NCI-H2196 (cell line): ENCODE measurements at regions not wholly inside any gene's neighbourhood (a gene's known extent, or its start where the extent isn't known, plus 50 kb on each side); places are given as distances from the start of the nearest gene placed in this dataset.
"Not testable (repeated sequence)": the region's sequence is repeated elsewhere in the genome, so short reads cannot be mapped to it uniquely, and the experiment has no call there.

Experiments
- DNase-seq: peaks from one replicate; lab custom pipeline; 2025; ENCODE audit not compliant: unreplicated experiment; lab: John Stamatoyannopoulos, UW

DNA sequence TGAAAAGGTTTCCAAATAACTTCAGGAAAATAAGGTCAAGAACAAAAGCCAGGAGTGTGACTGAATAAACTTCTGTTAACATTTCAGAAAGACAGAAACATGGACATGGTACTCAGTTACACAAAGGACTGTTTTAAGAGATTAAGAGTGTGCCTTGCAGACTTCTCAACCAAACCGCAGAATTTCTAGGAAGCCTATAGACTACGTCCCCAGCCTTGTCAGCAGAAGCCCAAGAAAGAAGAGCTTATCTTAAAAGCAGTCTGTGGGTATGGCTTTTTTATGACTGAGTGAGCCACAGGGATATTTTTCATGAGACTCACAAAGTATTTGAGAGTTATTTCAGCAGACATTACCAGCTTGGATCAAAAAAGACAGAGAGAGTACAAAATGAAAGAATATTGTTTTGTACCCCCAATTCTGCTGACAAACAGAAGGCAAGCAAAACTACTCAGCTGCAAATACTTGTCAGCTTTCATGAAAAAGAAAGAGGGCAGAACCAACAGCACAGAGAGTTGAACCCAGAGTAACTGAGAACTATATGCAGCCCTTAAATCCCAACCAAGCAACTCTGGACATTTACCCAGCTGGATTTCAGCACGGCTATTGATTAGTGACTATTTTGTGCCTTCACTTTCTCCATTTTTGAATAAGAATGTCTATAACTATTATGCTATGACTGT, 711.0 kb upstream of the CTNND2 start:
- DNase-seq, result no peak

- no peak for DNase-seq
Observed at GRCh38 chr5:12614608-12615007, 710.4 kb upstream of the CTNND2 start.

GRCh38 chr5:12611132-12611531, 706.9 kb upstream of the CTNND2 start:
- DNase-seq, result no peak

DNA sequence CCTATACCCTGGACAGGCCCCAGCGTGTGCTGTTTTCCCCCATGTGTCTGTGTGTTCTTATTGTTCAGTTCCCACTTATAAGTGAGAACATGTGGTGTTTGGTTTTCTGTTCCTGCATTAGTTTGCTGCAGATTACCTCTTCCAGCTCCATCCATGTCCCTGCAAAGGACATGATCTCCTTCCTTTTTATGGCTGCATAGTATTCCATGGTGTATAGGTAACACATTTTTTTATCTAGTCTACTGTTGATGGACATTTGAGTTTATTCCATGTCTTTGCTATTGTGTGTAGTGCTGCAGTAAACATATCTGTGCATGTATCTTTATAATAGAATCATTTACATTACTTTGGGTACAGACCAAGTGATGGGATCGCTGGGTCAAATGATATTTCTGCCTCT, 703.6 kb upstream of the CTNND2 start:
- DNase-seq, result not testable (repeated sequence)

- no peak for DNase-seq
Observed at GRCh38 chr5:12592228-12592627, 688.0 kb upstream of the CTNND2 start.

DNA sequence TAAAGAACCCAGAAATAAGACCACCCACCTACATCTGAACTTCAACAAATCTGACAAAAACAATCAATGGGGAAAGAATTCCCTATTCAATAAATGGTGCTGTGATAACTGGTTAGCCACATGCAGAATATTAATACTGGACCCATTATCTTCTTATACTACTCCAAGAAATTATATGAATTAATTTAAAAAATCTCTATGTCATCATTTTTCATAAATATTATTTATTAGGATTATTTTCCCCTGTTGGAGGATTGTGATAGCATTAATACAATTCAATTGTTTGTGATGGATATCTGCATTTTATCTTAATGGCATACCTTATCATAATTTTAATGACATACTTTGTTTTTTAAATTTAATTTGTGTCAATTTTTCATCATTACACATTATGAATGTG, 682.2 kb upstream of the CTNND2 start:
- no peak for DNase-seq

- DNase-seq, result not testable (repeated sequence)
Observed at GRCh38 chr5:12578803-12579202, 674.6 kb upstream of the CTNND2 start.

- DNase-seq, result not testable (repeated sequence)
Observed at GRCh38 chr5:12576953-12577352, 672.7 kb upstream of the CTNND2 start.

DNA sequence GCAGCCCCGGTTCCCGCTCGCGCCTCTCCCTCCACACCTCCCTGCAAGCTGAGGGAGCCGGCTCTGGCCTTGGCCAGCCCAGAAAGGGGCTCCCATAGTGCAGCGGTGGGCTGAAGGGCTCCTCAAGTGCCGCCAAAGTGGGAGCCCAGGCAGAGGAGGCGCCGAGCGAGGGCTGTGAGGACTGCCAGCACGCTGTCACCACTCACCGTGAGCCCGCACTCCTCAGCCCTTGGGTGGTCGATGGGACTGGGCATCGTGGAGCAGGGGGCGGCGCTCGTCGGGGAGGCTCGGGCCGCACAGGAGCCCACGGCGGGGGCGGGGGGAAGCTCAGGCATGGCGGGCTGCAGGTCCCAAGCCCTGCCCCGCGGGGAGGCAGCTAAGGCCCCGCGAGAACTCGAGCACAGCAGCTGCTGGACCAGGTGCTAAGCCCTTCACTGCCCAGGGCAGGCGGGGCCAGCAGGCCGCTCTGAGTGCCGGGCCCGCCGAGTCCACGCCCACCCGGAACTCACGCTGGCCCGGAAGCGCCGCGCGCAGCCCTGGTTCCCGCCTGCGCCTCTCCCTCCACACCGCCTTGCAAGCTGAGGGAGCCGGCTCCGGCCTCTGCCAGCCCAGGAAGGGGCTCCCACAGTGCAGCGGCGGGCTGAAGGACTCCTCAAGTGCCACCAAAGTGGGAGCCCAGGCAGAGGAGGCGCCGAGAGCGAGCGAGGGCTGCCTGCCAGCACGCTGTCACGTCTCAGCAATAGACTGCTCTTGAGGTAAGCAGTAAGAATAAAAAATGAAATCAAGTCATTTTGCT, 670.2 kb upstream of the CTNND2 start:
- DNase-seq, result not testable (repeated sequence)

DNA sequence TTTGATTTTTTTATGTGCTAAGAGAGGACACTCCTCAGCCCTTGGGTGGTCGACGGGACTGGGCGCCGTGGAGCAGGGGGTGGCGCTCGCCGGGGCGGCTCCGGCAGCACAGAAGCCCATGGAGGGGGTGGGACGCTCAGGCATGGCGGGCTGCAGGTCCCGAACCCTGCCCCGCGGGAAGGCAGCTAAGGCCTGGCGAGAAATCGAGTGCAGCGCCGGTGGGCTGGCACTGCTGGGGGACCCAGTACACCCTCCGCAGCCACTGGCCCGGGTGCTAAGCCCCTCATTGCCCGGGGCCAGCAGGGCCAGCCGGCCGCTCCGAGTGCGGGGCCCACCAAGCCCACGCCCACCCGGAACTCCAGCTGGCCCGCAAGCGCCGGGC, 669.7 kb upstream of the CTNND2 start:
- DNase-seq, result not testable (repeated sequence)

- no peak for DNase-seq
Observed at GRCh38 chr5:12570688-12571087, 666.4 kb upstream of the CTNND2 start.

DNA sequence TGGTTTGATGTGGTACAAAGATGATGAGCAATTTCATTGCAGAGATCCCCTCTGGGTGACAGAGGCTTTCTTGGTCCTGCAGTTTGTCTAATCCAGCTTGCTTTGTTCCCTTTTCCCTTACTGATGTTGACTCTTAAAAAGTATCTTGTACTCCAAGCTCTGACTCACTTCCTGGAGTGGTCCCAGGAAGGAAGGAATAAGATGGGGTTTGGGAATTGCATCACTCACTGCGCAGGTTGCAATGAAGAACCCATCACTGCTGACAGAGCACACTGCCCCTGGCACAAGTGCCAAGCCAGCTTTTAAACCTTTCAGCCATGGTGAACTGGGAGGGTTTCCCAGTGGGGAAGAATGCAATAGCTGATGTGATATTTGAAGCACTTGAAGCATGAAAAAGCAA, 662.2 kb upstream of the CTNND2 start:
- no peak for DNase-seq

- no peak for DNase-seq
Observed at GRCh38 chr5:12557012-12557411, 652.8 kb upstream of the CTNND2 start.

DNA sequence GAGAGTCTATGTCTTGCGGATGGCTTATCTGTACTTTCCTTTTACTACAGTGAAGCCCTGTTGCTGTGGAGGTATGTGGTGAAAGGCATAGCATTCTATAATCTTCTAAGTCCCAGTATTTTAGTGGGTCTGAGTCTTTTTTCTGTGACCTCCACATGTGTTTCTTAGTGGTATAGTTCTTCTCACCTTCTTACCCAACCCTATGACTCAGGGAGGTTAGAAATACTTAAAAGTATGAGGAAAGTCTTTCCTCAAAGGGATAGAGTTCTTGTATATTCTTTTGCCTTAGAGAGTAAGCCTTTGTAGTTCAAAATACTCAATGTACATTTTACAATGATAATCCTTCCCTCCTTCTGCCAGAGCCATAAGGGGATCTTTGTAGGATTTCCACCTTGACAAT, 621.9 kb upstream of the CTNND2 start:
- no peak for DNase-seq

GRCh38 chr5:12522116-12522515, 617.9 kb upstream of the CTNND2 start:
- no peak for DNase-seq

DNA sequence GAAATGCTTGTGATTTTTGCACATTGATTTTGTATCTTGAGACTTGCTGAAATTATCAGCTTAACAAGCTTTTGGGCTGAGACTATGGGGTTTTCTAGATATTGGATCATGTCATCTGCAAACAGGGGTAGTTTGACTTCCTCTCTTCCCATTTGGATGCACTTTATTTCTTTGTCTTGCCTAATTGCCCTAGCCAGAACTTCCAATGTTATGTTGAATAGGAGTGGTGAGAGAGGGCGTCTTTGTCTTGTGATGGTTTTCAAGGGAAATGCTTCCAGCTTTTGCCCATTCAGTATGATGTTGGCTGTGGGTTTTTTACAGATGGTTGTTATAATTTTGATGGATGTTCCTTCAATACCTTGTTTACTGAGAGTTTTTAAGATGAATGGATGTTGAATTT, 600.7 kb upstream of the CTNND2 start:
- not testable (repeated sequence) for DNase-seq

- DNase-seq, result no peak
Observed at GRCh38 chr5:12488161-12488560, 583.9 kb upstream of the CTNND2 start.

DNA sequence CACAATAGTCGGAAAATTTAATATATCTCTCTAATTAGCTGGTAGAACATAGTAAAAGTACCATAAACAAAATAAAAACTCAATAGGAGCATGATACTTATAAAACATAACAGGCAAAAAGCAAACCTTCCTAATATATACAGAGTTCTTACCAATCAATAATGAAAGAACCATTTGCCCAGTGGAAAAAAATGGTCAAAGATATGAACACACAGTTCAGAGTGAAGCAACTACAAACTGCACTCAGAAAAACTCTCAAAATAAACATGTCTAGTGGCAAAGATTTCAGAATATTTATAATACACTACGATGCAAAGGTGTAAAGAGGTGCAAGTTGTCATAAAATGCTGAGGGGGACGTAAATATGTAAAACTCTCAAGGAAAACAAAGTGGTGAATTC, 576.2 kb upstream of the CTNND2 start:
- DNase-seq, result no peak

- no peak for DNase-seq
Observed at GRCh38 chr5:12477554-12477953, 573.3 kb upstream of the CTNND2 start.

DNA sequence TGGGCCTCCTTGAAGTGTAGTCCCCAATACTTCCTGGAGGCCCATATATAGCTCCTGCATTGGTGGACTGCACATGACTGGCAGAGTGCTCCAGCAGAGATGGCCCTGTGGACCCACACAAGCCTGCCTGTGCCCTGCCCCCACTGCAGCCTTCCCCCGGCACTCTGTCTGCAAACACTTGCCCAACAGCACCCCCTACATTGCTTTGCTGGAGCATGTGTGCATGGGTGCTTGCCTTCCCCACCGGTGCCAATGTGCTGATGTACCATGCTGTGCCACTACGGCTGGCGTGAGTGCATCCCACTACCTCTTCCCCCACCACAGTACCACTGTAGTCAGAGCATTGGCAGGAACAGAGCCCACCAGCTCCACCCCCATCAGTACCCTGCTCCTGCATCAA, 563.6 kb upstream of the CTNND2 start:
- no peak for DNase-seq

- no peak for DNase-seq
Observed at GRCh38 chr5:12460493-12461261, 556.4 kb upstream of the CTNND2 start.

DNA sequence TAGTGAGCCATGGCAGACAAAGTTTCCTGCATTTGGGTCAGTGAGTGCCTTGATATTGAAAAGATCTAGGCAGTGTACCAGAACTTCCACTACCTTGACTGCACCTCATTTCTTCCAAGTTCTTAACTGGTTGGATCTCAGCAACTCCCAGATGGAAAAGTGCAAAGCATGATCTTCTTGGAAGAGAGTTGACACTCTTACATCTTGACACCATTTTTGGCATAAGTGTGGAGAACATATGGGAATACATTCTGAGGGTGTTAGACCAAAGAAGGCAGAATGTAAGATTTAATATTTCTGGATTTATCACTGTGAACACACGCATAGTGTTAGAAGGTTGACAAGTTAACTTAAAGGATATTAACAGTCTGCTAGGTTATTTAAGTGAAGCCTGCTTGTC, 555.1 kb upstream of the CTNND2 start:
- no peak for DNase-seq
